GM21367 (cell line): ENCODE measurements at regions not wholly inside any gene's neighbourhood (a gene's known extent, or its start where the extent isn't known, plus 50 kb on each side); places are given as distances from the start of the nearest gene placed in this dataset.

Experiments used
- ATAC-seq: cut with Tn5 transposase; IDR thresholded peaks from one replicate; pipeline ENCODE4 v1.9.1; 2021; ENCODE audit not compliant: unreplicated experiment

DNA sequence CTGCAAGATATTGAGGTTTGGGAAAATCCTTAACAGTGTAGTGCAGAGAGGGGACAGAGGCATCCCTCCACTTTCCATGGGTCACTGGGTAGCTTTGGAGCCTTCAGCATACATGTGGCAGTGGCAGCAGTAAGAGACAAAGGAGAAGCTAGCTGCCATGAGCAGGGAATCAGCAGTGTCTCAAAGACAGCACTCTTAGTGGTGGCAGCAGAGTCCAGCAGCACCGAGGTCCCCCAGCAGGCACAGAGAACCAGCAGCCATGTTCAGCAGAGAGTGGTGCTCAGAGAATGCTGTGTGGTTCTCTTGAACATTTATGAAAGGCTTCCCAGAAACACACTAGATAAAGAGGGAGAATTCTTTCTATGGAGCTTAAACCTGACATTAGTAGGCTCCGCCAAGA lies 308.5 kb downstream of the CENPC start:
- no peak for ATAC-seq

DNA sequence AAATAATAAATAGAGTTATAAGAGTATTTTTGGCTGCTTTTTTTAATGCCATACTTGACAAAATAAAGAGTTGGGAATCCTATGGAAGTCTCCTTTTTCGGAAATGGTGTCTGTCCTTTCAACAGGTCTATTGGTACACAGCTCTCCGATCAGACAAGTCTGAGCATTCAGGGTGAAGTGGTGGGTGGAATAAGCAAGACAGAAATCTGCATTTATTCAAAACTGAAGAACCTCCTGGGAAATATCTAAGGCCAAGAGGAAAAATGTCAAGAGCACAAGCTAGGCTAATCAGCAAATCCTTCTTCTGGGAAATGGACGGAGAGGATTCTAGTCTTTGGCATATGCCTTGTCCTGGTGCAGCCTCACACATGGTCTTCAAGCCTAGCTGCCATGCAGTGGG lies 309.0 kb downstream of the CENPC start:
- no peak for ATAC-seq

DNA sequence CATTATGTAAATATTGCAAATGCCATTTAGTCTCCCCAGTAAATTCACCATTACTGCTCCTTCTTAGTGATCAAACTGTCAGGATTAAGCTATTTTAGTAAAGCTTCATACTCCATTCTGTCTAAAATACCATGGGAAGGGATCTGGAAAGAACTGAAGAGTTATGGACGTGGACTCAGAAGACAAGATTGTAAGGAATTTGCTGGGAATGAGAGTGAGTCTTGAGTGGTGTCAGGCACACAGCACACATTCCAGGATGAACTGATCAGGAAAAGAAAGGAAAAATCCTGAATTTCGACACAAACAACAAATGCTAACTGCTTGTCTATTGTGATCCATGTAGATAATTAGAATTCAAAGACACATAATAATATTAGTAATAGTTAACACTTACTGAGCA lies 311.0 kb downstream of the CENPC start:
- ATAC-seq: no peak

DNA sequence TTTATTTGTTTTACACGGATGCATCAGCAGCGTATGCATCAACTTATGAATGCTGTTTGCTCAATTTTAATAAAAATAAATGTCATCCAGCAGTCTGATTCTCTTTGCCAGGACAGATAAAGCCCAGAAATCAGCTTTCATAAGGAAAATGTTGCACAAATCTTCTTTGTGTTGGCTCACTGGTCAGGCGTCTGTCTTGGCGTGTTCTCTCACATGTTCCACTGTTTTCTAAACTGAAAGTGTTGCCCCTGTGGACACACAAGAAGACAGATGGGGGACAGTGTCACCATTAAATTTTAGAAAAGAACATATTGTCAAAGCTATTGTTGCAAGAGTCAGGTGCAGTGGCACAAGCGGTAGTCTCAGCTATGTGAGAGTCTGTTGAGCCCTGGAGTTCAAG lies 316.2 kb downstream of the CENPC start:
- no peak for ATAC-seq

DNA sequence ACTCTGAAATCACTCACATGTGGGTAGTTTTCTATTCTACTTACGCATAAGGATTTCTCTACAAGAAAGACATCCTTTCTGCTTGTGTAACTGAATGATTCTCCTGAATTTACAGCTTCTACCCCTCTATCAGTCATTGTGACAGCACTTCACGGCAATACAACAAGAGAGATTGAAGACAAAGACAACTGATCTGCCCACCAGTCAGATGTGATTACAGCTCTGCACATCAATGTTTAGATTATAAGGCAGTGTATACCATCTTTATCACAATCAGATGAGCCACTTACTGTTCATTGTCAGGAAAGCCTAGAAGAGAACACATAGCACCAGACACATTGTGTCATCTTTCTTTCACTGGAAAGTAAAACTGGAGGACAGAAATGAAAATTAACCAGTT lies 324.4 kb downstream of the CENPC start:
- no peak for ATAC-seq

DNA sequence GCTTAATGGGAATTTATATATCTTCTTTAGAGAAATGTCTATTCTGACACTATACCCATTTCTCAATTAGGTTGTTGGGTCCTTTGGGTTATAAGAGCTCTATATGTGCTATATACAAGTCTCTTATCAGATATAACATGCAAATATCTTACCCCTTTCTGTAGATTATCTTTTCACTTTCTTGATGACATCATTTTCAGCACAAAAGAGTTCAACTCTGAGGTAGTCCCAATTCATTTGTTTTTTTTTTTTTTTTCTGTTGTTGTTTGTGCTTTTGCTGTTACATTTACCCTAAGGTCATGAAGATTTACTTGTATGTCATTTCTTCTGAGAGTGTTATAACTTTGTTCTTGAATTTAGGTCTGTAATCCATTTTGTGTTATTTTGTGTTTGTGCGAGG lies 326.4 kb downstream of the CENPC start:
- ATAC-seq: no peak

DNA sequence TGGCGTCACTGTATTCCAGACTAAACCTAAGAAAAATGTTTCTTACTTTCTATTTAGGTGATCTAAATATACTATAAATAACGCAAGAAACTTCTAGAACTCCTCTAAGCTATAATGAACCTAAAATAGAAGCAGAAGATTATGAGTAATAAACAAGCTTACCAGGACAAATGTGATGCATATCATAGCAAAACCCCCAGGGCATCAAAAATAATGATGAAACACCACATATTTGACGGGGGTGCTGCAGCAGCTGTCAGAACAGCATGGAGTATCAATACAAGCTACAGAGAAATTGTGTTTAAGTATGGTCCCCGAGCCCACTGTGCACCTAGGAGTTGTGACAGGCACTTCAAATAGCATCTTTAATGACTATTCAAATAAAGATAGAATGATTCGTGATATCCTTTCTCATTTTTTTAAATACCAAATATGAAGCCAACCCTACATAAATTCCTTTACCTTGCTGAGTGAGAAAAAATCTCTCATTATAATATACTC lies 337.3 kb downstream of the CENPC start:
- ATAC-seq: no peak

DNA sequence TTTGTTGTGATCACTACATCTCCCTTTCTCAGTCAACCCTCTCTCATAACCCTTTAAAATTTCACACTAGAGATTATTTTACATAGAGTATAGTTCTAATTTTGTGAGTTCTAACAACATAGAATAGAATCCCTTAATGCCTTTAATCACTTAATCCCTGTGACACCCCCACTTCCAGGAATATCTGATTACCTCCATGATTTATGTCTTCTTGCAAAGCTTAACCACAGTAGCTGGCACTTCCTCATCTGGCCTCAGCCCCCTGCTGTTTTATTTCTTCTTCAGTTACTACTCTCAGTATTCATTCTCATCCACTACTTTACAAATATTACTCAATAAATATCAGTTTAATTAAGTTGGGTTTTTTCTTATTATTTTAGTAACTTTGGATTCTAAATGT lies 340.9 kb downstream of the CENPC start:
- ATAC-seq: no peak

DNA sequence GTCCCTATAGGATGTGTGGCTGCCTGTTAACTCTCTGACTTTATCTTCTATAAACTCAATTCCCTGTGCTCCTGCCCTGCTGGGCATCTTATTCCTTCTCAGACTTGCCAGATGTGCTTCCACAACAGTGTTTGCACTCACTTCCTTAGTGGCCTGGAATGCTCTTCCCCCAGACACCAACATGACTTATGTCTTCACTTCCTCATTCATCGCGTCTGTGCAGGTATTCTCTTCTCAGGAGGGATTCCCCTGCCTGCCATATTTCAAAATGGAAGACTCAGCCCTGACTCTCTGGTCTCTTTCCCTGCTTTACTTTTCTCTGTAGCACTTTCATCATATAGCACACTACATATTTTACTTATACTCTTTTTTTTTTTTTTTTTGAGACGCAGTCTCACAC lies 344.0 kb downstream of the CENPC start:
- no peak for ATAC-seq

DNA sequence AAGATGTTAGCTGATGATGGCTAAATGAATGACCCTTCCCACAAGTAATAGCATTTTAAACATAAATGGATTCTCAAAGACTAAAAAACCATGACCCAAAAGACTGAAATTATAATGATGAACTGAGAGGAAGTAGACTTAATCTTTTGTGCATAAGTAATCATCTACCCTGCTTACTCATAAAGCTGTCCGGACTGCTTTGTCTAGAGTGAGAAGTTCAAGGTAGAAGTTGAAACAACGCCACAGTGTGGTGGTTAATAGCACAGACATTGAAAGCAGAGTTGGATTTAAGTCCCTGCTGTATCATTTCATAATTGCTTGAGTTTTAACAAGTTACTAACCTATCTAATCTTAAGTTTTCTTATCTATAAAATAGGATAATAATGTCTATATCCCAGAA lies 346.6 kb downstream of the CENPC start:
- ATAC-seq: peak; percentile 69

DNA sequence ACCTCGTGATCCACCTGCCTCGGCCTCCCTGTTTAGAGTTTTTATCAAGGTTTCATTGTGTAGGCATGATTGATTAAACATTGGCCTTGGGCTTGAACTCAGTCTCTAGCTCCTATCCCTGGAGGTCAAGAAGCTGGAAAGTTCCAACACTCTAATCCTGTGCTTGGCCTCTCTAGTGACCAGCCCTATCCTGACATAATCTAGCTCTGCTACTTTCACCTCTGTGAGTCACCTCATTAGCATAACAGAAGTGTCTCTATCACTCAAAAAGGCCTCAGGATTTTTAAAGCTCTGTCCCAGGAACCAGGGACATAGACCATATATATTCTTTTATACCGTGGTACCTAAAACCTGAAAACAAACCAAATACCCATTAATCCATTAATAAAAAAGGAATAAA lies 377.5 kb downstream of the CENPC start:
- ATAC-seq: no peak

DNA sequence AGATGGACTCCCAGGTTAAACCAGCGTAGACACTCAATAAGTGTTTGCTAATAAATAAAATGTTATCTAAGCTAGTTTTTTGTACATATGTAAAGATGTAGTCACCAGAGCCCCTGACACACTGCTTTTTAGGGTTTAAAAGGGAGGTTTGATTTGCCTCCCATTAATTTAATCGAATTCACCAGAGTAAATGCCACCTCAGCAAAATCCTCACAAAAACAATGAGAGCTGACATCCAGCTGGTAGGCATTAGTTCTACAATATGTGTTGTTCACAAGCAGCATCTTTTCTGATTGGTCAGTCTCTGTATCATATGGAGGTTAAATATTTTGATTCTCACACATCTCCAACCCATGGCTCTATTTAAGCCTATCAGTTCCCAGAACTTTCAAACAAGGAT lies 382.6 kb downstream of the CENPC start:
- ATAC-seq: no peak

DNA sequence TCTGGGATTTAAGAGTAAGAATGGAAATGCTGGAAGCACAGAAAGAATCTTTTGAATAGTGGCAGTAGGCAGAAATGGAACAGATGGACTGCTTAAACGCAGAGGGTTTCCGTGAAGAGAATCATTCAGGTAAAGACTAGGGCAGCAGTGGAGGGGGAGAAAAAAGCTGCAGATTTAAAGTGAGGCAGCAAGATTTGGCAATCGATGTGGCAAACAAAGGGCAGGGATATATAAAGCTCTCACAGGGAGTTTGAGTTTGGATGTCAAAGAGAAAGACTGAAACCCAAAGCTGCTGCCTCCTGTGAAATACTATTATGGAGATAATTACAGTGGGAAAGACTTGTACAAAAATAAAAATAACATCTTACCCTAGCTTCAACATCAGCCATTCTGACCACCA lies 384.0 kb downstream of the CENPC start:
- no peak for ATAC-seq

DNA sequence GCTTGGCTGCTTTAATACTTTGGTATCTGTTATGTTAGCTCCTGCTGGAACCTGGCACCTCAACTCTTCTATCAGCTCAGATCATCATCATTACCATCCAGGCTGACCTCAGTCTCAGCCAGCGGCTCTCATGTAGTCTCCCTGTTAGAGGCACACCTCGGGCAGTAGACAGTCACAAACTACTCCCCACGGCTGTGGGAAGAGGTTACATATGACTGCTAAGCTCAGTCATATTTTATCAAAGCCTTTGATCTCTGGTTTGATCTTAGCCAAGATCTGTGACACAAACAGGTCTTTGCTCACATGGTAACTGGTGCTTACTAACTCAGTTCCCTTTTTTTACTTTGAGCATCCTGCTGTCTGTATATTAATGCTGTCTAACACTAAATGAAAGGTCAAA lies 384.9 kb downstream of the CENPC start:
- no peak for ATAC-seq

DNA sequence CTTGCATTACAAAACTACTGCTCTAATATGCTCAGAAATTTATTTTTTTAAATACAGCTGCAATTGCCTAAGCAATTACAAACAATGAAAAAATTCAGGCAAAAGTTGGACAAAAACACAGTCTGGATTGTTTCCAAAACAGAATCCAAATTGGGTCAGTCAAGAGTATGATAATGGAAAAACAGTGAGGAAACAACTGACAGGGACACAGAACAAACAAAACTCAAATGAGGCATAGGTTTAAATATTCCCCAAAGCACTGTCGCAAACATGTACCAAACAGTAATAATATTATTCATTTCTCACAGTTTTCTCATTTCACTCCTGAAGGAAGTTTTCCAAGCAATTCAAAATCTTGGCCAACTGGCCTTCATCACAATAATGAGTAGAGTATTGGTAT lies 386.6 kb downstream of the CENPC start:
- no peak for ATAC-seq

DNA sequence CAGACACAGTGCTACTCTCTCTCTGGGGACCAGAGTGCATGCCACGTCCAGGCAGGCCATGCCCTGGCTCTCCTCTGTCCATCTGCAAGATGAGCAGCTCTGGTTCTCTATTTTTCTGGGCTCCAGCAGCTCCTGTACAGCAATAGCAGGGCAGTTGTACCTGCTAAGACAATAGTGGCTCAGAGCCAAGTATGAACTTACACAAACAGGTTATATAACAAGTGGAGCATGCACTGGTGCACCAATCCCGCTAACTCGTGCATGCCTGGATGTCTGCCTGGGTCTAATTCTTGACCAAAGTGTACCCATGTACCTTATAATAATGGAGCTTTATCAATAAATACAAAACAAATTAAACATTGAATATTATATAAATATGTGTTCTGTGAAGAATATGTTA lies 392.3 kb downstream of the CENPC start:
- no peak for ATAC-seq

DNA sequence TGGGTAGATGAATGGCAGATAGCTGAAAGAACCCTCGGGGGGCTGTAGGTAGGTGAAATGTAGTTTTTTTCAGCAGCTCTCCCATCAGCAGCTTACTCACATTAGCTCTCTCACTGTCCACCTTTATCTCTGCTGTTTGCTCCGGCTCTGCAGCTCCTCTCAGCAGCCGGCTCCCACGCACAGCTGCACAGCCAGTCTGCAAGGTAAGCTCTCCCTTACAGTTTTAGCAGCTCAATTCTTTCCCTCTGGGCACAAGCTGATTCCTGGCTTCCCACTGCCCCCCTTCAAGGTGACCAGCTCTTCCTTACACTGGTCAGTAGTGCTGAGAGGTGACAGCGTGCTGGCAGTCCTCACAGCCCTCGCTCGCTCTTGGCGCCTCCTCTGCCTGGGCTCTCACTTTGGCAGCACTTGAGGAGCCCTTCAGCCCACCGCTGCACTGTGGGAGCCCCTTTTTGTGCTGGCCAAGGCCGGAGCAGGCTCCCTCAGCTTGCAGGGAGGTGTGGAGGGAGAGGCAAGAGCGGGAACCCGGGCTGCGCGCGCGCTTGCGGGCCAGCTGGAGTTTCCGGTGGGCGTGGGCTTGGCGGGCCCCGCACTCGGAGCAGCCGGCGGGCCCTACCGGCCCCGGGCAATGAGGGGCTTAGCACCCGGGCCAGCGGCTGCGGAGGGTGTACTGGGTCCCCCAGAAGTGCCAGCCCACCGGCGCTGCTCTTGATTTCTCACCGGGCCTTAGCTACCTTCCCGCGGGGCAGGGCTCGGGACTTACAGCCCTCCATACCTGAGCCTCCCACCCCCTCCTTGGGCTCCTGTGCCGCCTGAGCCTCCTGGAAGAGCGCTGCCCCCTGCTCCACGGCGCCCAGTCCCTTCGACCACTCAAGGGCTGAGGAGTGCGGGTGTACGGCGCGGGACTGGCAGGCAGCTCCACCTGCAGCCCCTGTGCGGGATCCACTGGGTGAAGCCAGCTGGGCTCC lies 393.6 kb downstream of the CENPC start:
- no peak for ATAC-seq

DNA sequence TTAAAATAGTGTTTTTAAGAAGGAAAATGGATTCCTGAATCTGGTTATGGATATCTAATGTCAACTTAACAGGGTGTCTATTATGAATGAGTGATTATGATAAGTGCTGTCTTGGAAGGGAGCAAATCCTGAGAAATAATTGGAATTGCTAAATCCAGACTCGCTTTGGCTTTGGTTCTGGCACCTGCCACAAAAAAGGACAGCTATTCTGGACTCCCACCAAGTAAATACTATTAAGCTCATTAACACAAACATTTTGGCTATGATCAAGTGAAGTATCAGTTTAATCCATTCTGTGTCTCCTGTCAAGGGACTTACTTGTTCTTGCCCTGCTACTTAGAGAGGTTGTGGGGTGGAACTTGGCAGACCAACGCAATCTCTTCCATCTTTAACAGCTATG lies 403.7 kb downstream of the CENPC start:
- no peak for ATAC-seq

DNA sequence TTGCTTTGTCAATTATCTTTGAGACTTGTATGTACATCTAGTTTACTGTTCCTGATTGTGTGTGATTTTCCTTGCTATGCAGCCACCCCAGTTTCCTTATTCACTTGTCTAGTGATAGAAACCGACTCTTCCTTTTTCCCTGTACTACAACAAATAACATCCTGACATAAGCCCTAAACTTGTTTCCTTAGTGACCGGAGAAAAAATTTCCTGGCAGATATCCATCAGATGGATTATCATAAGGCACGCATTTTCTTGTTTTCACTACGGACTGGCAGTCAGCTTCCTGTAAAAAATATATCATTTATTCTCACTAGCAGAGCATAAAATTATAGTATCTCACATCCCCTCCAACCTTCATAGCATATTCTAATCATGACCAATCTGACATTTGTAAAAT lies 410.7 kb downstream of the CENPC start:
- no peak for ATAC-seq

DNA sequence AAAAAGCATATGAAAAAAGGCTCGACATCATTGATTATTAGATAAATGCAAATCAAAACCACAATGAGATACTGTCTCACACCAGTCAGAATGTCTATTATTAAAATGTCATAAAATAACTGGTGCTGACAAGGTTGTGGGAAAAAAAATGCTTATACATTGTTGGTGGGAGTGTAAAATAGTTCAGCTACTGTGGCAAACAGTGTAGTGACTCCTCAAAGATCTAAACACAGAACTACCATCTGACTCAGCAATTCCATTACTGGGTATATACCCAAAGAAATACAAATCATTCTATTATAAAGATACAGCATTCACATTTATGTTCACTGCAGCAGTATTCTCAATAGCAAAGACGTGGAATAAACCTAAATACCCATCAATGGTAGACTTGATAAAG lies 412.1 kb downstream of the CENPC start:
- ATAC-seq: no peak

DNA sequence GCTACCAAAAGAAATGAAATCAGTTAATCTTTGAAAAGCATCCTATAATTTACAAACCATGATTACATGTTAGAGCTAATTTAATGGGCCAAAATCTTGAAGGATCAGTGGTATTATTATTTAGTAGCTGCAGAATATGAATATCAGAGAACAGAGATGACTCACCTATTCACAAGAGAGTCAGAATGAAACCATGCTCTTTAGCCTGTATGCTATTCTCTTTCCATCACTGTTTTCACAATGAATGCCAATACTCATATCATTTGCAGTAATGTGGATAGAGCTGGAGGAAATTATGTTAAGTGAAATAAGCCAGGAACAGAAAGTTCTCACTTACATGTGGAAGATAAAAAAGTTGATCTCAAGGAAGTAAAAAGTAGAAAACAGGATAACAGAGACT lies 414.1 kb downstream of the CENPC start:
- ATAC-seq: peak; percentile 79

DNA sequence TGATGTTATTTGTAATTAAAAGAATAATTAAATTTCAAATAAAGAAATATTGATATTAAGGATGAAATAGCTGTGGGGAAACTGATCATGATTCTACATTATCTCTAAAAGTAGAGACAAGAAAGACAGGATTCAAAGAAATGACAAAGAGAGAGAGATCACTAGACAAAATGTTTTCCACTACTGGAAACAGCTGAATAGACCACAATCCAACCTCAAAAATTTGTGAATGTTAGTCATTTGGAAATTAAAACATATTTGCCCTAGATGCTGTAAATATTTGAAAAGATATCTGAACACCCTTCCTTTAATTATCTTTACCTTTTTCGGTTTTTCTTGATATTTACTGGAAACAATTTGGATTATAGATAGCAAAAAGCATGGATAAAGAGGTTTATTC lies 414.9 kb downstream of the CENPC start:
- no peak for ATAC-seq

DNA sequence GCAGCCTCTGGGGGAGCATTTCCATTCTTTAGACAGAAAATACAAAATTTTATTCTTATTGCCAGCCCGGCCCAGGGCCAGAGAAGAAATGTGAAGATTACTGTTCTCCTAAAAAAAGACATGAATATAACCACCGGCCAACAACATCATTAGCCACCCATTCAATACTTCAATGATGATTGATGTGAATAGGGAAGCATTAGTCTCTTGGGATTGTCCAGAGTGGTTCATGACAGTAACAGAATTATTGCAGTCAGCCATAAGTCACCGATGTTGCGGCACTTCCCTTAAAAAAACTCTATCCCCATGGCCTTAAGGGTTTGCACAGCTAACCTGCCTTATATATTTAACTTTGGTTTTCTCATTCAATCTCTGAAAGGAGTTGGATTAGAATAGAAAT lies 418.7 kb downstream of the CENPC start:
- ATAC-seq: no peak
